OCI-M1 (cell line): ENCODE measurements at regions not wholly inside any gene's neighbourhood (a gene's known extent, or its start where the extent isn't known, plus 50 kb on each side); places are given as distances from the start of the nearest gene placed in this dataset.

Experiments
- DNase-seq: peaks from one replicate; lab custom pipeline; 2025; lab: John Stamatoyannopoulos, UW

DNA sequence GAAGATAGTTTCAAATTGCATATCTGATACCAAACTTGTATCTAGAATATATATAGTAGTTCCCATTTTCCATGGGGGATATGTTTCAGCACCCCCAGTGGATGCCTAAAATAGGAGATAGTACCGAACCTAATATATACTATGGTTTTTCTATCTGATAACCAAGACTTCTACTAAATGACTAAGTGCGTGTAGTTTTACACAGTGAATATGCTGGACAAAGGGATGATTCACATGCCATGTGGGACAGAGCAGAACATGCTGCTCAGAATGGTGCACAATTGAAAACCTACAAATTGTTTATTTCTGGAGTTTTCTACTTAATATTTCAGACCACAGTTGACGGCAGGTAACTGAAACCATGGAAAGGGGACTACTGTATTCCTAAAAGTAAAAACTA is 73.4 kb upstream of the TP63 start:
- DNase-seq = no peak

DNA sequence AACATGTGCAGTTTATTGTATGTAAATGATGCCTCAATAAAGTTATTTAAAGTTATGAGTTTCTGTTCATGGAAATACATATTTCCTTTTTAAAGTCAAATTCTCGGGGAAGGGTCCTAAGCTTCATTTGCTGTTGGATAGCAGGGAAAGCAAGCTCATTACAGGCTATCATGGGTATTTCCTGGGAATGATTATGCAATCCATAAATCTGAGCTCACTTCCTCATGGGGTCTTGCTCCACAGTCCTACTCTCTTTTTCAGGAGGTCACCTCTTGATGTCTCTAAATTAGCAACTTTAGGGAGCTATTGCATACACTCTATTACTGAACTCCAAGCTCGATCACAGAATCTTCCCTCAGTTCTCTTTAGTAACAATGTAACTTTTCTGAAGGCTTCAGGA is 69.9 kb upstream of the TP63 start:
- DNase-seq = no peak

DNA sequence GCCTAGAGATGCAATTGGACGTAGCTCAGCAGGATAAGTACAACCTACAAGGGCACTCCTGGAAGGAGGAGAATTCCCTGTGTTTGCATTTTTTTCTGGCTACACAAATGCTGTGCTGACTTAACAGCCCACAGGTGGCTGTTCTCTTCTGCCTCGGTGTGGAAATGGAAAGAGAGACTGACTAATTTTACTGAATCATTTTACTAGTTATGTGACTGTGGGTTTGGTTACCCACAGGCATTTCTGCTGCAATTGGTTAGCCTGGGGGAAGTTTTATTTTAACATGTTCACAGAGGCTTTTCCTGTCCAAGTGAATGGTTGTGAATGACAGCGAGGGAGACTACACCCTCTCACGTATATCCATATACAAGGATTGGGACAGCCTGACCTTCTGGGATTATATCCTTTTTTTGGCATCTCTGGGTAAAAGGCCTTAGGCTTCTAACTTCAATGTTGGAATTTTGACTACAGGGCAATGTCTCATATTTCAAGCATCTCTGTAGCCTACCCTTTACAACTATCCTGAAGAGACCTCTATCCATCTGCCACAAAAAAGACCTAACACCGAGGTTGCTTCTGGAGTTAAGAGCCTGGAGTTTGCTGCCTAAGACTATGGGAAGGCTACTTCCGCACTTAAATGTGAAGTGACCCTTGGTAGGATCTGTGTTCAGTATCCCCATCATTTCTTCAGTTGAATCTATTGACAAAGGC is 67.2 kb upstream of the TP63 start:
- DNase-seq = no peak

DNA sequence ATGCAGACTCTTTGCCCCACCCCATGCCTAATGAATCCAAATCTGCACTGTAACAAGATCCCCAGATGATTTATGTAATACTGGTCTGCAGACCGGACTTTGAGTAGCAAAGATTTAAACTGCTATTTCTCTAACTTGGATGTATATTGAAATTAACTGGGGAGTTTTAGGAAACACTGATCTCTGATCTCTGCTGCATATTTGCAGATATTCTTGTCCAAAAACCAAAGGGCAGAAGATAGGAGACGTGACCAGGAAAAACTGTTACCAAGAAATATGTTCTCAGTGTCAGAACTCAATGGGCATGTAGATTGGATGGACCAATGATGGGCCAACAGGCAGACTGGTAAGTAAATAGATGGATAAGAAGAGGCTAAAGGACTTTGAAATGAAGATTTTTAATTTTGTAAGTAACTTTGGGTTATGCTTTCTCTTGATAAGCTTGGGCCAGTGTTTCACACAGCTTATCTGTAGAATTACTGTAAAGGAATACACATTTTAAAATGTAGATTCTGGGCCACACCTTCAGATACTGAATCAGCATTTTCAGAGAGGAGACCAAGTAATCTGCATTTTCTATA is 64.5 kb upstream of the TP63 start:
- peak; percentile 2 for DNase-seq

DNA sequence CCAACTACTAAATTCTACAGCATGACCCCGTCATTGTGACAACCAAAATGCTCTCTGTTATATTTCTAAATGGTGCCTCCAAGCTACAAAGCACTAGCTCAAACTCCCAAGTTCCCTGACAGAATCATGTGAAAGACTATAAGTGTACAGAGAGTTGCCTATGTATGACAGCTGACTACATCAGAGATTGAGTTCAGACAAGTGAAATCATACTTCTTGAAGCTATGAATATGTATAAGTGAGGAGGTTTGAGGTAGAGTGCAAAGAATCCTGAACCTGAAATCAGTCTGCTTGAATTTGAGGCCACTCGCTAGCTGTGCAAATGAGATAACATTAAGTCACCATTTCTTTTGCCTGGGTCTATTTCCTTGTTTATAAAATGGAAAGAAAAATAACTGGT is 63.9 kb upstream of the TP63 start:
- no peak for DNase-seq

DNA sequence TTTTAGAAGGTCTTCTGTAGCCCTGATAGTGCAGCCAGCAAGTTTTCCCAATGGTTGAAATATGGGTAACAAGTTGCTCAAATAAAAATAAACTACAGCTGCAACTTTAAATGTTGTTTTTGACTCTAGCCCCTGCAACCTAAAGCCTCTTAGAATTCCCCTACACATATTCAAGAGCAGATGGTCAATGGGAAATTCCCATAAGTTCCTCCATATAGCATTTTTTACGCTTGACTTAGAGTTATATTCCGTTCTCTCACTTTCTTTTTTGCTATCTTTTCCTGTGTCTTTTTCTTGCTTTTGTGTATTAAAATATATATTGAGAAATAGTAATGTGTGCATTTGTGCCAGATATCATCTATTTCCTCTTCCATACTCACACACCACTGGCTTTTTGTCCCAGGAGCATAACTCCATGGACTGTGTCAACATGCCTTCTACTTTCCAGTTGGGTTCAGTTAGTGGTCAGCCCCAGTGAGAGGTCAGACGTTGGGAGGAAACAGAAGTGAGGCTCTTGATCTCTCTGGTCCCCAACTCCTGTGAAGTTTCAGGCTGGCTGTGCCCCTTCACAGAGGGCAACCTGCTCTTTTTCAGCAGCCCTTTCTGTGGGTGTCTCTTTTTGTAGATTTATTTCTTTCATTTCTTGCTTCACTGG is 63.3 kb upstream of the TP63 start:
- DNase-seq = no peak

DNA sequence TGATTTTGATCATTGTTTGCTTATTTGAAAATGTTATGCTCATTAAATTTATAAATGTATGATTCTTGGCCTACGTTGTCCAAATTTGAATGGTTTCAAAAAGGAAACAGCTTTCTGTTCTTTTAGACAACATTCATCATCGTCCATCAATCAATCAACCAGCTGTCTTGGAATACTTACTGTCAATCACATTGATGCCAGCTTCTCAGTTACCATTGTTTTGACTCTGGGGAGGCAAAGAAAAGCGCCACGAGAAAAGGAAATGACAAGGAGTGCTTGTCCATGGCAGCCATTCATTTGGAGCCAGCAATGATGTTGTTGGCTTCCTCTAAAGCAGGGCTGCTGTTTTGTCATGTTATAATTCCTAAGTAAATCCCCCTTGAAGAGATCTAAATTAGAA is 62.2 kb upstream of the TP63 start:
- no peak for DNase-seq

DNA sequence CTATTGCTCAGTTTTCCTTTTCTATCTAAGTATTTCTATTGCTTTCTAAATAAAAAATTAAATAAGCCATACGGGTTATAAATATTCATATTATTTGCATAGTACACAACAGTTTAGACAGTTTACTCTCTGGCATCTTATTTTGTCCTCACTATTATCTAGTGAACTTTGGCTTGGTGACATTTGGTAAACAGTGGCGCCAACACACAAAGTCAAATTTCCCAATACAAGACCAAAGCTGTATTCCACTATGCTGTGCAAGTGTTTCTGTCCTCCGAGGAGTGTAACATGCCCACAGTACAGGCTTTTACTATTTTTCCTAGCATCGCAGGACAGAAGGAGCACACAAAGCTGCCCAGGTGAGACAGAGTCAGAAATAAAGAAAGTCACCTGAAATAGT is 61.7 kb upstream of the TP63 start:
- DNase-seq = no peak

DNA sequence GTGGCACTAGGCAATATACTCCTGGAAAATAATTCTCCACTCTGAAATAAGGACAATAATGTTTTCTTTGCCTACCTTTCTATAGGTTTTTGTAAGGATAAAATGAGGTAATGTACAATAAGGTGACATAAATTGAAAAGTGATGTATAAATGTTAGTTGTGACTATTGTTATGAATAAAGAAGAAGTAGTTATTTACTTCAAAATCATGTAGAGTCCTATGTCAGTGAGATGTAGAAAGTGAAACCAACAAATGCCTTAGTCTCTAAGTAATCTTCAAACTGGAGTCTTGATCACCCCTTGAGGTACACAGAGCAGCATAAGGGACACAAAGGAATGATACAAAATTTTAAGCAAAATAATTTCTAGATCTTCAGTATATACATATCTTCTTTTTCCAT is 60.3 kb upstream of the TP63 start:
- peak; percentile 19 for DNase-seq

DNA sequence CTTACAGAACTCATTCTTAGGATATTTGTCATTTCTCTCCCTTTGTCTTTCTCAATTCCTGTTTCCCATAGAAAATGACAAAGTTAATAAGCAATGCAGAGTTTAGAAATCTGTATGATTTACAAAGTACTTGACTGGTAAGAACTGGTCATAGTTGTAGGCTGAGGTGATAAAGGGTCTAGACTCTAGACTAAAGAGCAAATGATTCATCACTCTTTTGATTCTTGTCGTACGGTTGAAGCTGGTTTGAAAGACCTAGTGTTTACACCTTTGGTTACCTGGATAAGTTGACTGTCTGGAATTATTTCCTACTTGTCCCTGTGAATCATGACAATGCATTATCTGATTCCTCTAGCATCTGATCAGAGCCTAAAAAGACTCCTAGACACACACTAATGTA is 58.9 kb upstream of the TP63 start:
- no peak for DNase-seq

DNA sequence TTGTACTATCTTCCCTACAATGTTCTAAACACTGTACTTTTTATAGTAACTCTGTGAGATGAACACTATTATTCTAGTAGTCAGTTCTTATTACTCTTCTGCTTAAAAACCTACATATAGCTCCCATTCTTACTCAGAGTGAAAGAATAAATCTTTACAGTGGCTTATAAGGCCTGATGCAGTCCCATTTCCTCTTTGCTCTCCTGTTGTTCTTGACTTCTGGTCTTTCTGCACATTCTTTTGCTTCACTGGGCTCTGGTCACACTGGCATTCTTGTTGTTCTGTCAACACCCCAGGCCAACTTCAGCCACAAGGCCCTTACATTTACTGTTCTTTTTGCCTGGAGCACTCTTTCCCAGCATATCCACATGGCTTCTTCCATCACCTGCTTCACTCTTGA is 58.2 kb upstream of the TP63 start:
- DNase-seq = no peak

DNA sequence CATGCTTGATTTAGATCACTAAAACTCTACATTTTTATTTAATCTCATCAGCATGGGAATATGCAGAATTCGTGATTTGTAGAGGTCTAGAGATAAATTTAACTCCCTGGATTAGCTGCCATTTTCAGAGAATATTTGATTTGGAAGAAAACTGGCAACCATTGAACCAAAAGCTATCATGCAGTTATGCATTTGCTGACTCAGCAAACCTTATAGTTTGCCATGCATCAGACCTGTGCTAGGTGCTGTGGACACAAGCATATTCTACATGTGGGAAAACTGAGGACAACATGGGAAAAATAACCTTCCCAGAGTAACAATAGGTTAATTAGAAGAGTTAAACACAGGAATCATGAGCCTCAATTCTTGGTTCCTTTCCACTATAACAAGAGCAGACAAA is 54.7 kb upstream of the TP63 start:
- no peak for DNase-seq

DNA sequence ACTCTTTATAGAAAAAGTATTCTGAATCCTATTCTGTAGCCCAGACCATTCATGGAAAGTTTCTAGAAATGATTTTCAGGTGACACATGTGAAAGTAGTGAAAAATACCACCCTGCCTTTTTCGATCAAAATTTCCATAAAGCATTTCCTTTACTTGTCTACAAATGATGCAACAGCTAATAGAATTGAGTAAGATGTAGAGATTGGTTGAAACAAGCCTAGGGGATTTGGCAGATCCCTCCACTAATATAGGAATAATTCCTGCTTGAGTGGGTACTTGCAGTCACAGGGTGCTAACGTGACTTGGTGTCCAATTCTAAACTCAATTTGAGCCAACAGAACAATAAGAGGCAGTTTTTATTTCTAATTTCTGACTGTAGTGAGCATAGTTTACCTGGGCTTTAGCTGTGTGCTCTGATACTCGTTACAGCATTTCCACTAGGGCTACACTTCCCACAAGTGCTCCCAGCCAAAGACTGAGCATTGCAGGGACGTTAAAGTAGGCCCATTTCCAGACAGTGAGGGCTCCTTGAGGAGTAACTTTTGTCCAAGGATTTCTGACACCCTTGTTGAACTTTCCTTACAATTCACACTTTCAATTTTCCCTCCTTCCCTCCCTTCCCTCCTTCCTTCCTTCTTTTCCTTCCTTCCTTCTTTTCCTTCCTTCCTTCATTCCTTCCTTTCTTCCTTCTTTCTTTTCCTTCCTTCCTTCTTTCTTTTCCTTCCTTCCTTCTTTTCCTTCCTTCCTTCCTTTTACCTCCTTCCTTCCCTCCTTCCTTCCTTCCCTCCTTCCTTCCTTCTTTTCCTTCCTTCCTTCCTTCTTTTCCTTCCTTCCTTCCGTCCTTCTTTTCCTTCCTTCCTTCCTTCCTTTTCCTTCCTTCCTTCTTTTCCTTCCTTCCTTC is 53.9 kb upstream of the TP63 start:
- DNase-seq = no peak

DNA sequence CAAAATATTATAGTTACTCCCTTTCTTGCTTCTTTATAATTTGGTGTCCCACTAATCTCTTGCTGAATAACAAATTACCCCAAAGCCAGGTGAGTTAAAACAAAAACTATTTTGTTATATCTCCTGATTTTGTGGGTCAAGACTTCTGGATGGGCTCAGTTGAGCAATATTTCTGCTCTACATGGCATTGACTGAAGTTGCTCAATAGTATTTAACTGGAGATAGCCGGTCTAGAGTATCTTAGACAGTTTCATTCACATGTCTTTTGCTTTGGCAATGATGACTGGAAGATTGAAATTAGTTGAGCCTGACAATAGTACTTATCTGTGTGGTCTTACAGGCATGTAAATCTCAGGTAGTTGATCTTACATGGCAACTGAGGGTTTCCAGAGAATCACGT is 51.0 kb upstream of the TP63 start:
- peak; percentile 3 for DNase-seq
